ENCODE measurements at regions not wholly inside any gene's neighbourhood (a gene's known extent, or its start where the extent isn't known, plus 50 kb on each side); places are given as distances from the start of the nearest gene placed in this dataset.
A peak's percentile ranks its signal among the peaks of the same experiment; 100 is the strongest.

GRCh38 chr20:7113577-7114466, 346.3 kb downstream of the BMP2 start:
- DNase-seq: peak; percentile 30 to 57
- H3K4me3 ChIP-seq: no peak overlapping the region
- no peaks in the 10 kb centered on the region for H3K36me3 ChIP-seq
- H3K27me3 ChIP-seq: no peaks in the 10 kb centered on the region
- no peaks in the 10 kb centered on the region for H3K4me1 ChIP-seq
- no peaks in the 10 kb centered on the region for H3K9me3 ChIP-seq (replicated peaks)
- H3K27ac ChIP-seq: no peak overlapping the region

GRCh38 chr20:7123457-7123856, 356.0 kb downstream of the BMP2 start:
- no peak for DNase-seq
- H3K27ac ChIP-seq: no peak overlapping the region
- H3K4me1 ChIP-seq: no peaks in the 10 kb centered on the region
- no peaks in the 10 kb centered on the region for H3K9me3 ChIP-seq (replicated peaks)
- H3K4me3 ChIP-seq: no peak overlapping the region
- no peaks in the 10 kb centered on the region for H3K27me3 ChIP-seq
- H3K36me3 ChIP-seq: no peaks in the 10 kb centered on the region

DNA sequence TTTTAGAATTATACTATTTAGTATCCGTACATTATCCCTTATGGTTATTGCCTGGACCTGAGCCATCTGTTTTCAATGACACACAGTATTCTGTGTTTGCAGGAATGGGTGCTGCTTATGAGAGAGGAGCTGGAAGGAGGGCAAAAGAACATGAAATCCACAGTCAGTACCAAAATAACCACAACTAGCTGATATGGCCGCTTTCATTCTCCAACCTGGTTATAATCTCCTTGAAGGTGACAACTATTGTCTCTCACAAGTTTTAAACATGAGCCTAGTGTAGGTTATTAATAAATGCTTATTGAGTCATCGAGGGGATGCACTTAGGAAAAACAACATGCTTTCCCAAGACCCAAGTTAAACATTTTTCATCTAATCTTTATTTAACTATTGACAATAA, 356.6 kb downstream of the BMP2 start:
- Histone ChIP-seq H3K4me3 (no peak overlapping the region), H3K36me3 (no peaks in the 10 kb centered on the region), H3K9me3 (replicated peaks) (no peaks in the 10 kb centered on the region), H3K27me3 (no peaks in the 10 kb centered on the region), H3K27ac (no peak overlapping the region), H3K4me1 (no peaks in the 10 kb centered on the region)
- no peak for DNase-seq

DNA sequence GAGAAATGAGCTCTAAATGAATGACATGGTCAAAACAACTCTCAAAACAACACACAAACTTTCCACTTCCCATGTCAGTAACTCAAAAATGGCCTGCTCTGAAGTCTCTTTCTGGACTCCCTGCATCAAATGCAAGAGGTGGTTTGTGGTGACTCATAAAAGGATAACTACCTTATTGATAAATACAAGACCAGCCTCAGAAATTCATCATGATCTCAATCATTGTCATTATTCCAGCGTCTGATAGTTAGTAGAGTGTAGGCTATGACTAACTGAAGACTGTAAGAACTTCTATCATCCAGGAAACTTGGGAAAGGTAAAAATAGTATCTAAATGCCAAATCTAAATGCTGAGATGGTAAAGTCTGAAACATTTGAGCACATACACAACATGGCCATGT, 369.4 kb downstream of the BMP2 start:
- Histone ChIP-seq H3K4me3 (no peak overlapping the region), H3K36me3 (no peaks in the 10 kb centered on the region), H3K27ac (no peak overlapping the region), H3K9me3 (replicated peaks) (no peaks in the 10 kb centered on the region), H3K4me1 (no peaks in the 10 kb centered on the region), H3K27me3 (no peaks in the 10 kb centered on the region)
- no peak for DNase-seq

GRCh38 chr20:7137395-7138151, 370.1 kb downstream of the BMP2 start:
- Histone ChIP-seq H3K36me3 (no peaks in the 10 kb centered on the region), H3K27ac (no peak overlapping the region), H3K27me3 (no peaks in the 10 kb centered on the region), H3K9me3 (replicated peaks) (no peaks in the 10 kb centered on the region), H3K4me3 (no peak overlapping the region), H3K4me1 (no peaks in the 10 kb centered on the region)
- no peak for DNase-seq

DNA sequence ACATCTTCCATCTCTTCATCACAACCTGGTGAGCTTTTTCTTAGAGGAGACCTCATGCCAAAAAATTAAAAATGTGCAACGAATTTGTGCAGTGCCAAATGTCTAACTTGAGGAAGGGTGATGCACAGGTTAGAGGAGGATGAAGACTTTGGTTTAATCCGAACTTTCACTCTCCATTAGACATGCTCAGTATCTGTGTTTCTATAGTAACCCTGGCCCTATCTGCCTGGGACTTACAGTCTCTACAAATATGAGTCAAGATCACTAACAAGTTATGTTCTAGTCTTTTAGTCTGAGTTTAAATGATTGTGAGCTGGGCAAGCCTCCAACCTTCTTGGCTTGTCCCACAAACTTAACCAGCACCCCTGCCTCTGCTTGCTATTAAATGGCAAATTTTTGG, 377.0 kb downstream of the BMP2 start:
- Histone ChIP-seq H3K4me3 (no peak overlapping the region), H3K27ac (no peak overlapping the region), H3K9me3 (replicated peaks) (no peaks in the 10 kb centered on the region), H3K4me1 (no peaks in the 10 kb centered on the region), H3K36me3 (no peaks in the 10 kb centered on the region), H3K27me3 (no peaks in the 10 kb centered on the region)
- DNase-seq: no peak

DNA sequence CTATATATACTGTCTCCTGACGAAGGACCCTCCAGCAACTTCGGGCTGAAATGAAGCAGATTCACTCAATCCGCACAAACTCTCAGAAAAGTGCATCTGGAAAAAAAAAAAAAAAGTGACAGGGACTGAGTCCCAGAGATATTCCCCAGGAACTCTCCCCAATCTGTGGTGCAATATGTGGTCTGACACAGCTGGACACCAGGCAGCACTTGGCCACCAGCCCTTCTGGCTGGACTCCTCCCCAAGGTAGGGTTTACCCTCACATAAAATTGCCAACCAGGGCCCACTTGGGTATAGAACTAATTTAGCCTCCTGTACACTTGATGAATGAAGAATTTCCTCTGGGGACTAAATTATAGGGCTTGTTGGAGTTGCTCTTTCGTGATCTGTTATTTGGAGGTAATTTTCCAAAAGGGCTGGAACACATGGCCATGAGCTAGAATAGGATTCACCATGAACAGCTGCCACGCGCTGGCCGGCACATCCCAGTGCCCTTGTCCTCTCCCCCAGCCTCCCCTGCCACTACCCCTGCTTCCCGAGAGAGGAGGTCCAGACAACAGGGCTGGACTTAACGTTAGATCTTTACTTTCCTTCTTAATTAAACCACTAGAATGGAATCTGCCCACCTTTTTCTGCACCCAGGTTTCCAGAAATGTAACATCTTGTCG, 379.2 kb downstream of the BMP2 start:
- Histone ChIP-seq H3K27ac (no peak overlapping the region), H3K36me3 (no peaks in the 10 kb centered on the region), H3K9me3 (replicated peaks) (no peaks in the 10 kb centered on the region), H3K27me3 (no peaks in the 10 kb centered on the region), H3K4me1 (no peaks in the 10 kb centered on the region), H3K4me3 (no peak overlapping the region)
- DNase-seq: no peak

- H3K9me3 ChIP-seq (replicated peaks): no peaks in the 10 kb centered on the region
- H3K4me1 ChIP-seq: no peaks in the 10 kb centered on the region
- no peaks in the 10 kb centered on the region for H3K36me3 ChIP-seq
- H3K4me3 ChIP-seq: no peak overlapping the region
- H3K27ac ChIP-seq: no peak overlapping the region
- no peaks in the 10 kb centered on the region for H3K27me3 ChIP-seq
- no peak for DNase-seq
Measured at GRCh38 chr20:7147220-7147601, 379.7 kb downstream of the BMP2 start.

GRCh38 chr20:7151676-7152470, 384.4 kb downstream of the BMP2 start:
- H3K9me3 ChIP-seq (replicated peaks): no peaks in the 10 kb centered on the region
- no peaks in the 10 kb centered on the region for H3K4me1 ChIP-seq
- no peak for DNase-seq
- H3K4me3 ChIP-seq: no peak overlapping the region
- no peaks in the 10 kb centered on the region for H3K27me3 ChIP-seq
- no peaks in the 10 kb centered on the region for H3K36me3 ChIP-seq
- no peak overlapping the region for H3K27ac ChIP-seq

GRCh38 chr20:7155282-7155681, 387.8 kb downstream of the BMP2 start:
- no peak overlapping the region for H3K4me3 ChIP-seq
- no peaks in the 10 kb centered on the region for H3K27me3 ChIP-seq
- H3K9me3 ChIP-seq (replicated peaks): no peaks in the 10 kb centered on the region
- H3K27ac ChIP-seq: no peak overlapping the region
- H3K36me3 ChIP-seq: no peaks in the 10 kb centered on the region
- no peak for DNase-seq
- no peaks in the 10 kb centered on the region for H3K4me1 ChIP-seq

DNA sequence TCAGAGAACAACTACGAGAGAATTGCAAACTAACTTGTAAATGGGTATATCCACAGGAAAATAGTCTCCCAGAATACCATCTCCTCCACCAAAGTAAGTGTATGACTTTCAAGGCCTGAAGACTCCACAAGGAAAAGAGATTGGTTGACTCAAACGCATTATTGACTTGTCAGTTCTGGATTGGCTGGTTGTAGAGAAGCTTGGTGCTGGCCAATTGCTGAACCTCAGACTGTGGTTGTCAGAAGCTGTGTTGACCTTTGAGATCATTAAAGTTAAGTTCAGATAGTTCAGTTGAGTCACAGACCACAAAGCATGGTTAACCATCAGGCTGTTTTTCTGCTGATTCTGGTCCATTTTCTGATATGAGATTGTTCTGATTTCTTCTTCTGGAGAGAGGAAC, 388.3 kb downstream of the BMP2 start:
- Histone ChIP-seq H3K27me3 (no peaks in the 10 kb centered on the region), H3K36me3 (no peaks in the 10 kb centered on the region), H3K4me1 (no peaks in the 10 kb centered on the region), H3K27ac (no peak overlapping the region), H3K9me3 (replicated peaks) (no peaks in the 10 kb centered on the region), H3K4me3 (no peak overlapping the region)
- no peak for DNase-seq

DNA sequence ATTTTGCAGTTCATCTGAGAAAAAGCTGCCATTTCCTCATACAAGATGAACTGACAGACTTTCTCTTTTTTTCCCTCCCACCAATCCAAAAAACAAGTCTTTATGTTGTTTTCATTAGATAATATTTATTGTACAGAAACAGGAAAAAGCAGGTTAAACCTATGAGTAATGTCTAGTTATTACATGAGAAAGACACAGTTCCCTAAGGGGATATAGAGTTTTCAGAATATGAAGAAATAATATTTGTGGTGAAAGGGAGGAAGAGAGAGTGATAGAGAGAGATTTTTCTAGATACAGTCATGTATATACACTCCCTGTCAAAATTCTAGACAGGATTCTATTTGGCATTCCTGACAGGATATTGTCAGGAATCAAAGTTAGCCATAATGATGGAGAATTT, 392.4 kb downstream of the BMP2 start:
- no peak overlapping the region for H3K27ac ChIP-seq
- H3K36me3 ChIP-seq: no peaks in the 10 kb centered on the region
- H3K4me1 ChIP-seq: no peaks in the 10 kb centered on the region
- no peak overlapping the region for H3K4me3 ChIP-seq
- DNase-seq: no peak
- no peaks in the 10 kb centered on the region for H3K27me3 ChIP-seq
- H3K9me3 ChIP-seq (replicated peaks): no peaks in the 10 kb centered on the region

- H3K36me3 ChIP-seq: no peaks in the 10 kb centered on the region
- H3K27ac ChIP-seq: no peak overlapping the region
Measured at GRCh38 chr20:7161690-7162089, 394.2 kb downstream of the BMP2 start.

GRCh38 chr20:7171911-7172310, 404.4 kb downstream of the BMP2 start:
- Histone ChIP-seq H3K36me3 (no peaks in the 10 kb centered on the region), H3K27me3 (no peaks in the 10 kb centered on the region), H3K9me3 (replicated peaks) (no peaks in the 10 kb centered on the region), H3K4me3 (no peak overlapping the region), H3K4me1 (no peaks in the 10 kb centered on the region), H3K27ac (no peak overlapping the region)
- peak; percentile 6 to 22 for DNase-seq

More at GRCh38 chr20:7161690-7162089, 394.2 kb downstream of the BMP2 start:
- peak in 1 of 2 experiments; percentile 3 for DNase-seq
- Histone ChIP-seq H3K4me1 (no peaks in the 10 kb centered on the region), H3K9me3 (replicated peaks) (no peaks in the 10 kb centered on the region), H3K4me3 (no peak overlapping the region), H3K27me3 (no peaks in the 10 kb centered on the region)

Measured in SJCRH30 (cell line).